B cell (primary cell): ENCODE measurements at regions not wholly inside any gene's neighbourhood (a gene's known extent, or its start where the extent isn't known, plus 50 kb on each side); places are given as distances from the start of the nearest gene placed in this dataset.

Source experiments
- ATAC-seq: fragments of 200-7000 bp; cut with Tn5 transposase; one replicate; pipeline ENCODE4 v1.10.0; 2021; ENCODE audit warnings: low read depth, mild to moderate bottlenecking, moderate number of reproducible peaks, moderate library complexity
- CTCF ChIA-PET: fragments of 350-600 bp; sonication (Branson Sonifier 250); formaldehyde crosslinking; loops from one replicate; lab custom pipeline; 2021; ENCODE audit warnings: antibody characterized with exemption, inconsistent platforms; lab: Charles Lee
- POLR2A ChIA-PET: fragments of 350-600 bp; sonication (Branson Sonifier 250); formaldehyde crosslinking; loops from one replicate; lab custom pipeline; 2021; ENCODE audit warnings: antibody characterized with exemption; lab: Charles Lee
- DNase-seq: peaks from one replicate; pipeline ENCODE4 v3.0.0; 2013
- H2AFZ ChIP-seq: 2 replicates; pipeline ENCODE4 v1.6.1; 2012; ENCODE audit warnings: mild to moderate bottlenecking, low read depth, low read length; ENCODE audit not compliant: insufficient read depth, poor library complexity, severe bottlenecking
- H3K27ac ChIP-seq, 2 donors: 1 replicate in 1 of 2; 2 replicates in 1 of 2; pipeline ENCODE4 v1.5.1; 2012 to 2013; ENCODE audit warnings: low read length in 2 of 2, mild to moderate bottlenecking in 2 of 2, moderate library complexity in 1 of 2
- H3K27me3 ChIP-seq, 4 experiments: fragments of 200-600 bp in 1 of 4; sonication (generic) in 1 of 4; replicated peaks in 1 of 4; 1 replicate in 2 of 4; 2 replicates in 2 of 4; pipeline versions ENCODE4 v1.6.1 to v1.7.0; 2013 to 2016; ENCODE audit warnings: low read length in 3 of 4, mild to moderate bottlenecking in 2 of 4, mixed read lengths in 1 of 4, moderate library complexity in 1 of 4; ENCODE audit not compliant: insufficient read depth in 4 of 4, control insufficient read depth in 3 of 4; ENCODE audit errors: control extremely low read depth in 1 of 4
- H3K36me3 ChIP-seq, 2 experiments: replicated peaks in 1 of 2; 1 replicate in 1 of 2; 2 replicates in 1 of 2; pipeline versions ENCODE4 v1.6.1 to v1.7.1; 2013; ENCODE audit warnings: low read length in 1 of 2; ENCODE audit not compliant: insufficient read depth in 2 of 2, control insufficient read depth in 1 of 2; ENCODE audit errors: control extremely low read depth in 1 of 2, extremely low read depth in 1 of 2
- H3K4me1 ChIP-seq, 2 donors: fragments of 200-600 bp in 1 of 2; sonication (generic) in 1 of 2; 1 replicate in 1 of 2; 2 replicates in 1 of 2; pipeline versions ENCODE4 v1.5.1 to v1.6.1; 2013 to 2017; ENCODE audit warnings: low read length in 2 of 2; ENCODE audit not compliant: control insufficient read depth in 2 of 2, insufficient read depth in 2 of 2
- H3K4me2 ChIP-seq: replicated peaks from 2 replicates; pipeline ENCODE3; 2012; ENCODE audit warnings: mild to moderate bottlenecking, low read depth, low read length; ENCODE audit not compliant: poor library complexity, severe bottlenecking
- H3K4me3 ChIP-seq, 5 experiments: fragments of 200-600 bp in 1 of 5; sonication (generic) in 1 of 5; 1 replicate in 3 of 5; 2 replicates in 2 of 5; pipeline versions ENCODE4 v1.5.1 to v1.7.0; 2011 to 2016; ENCODE audit warnings: low read length in 4 of 5, mild to moderate bottlenecking in 4 of 5, low read depth in 2 of 5, control low read depth in 1 of 5, moderate library complexity in 1 of 5; ENCODE audit not compliant: insufficient read depth in 1 of 5; ENCODE audit errors: control extremely low read depth in 1 of 5, extremely low read depth in 1 of 5
- H3K79me2 ChIP-seq: fragments of 200-600 bp; sonication (generic); one replicate; pipeline ENCODE4 v1.6.0; 2016; ENCODE audit warnings: low read length; ENCODE audit not compliant: control insufficient read depth, insufficient read depth
- H3K9ac ChIP-seq: fragments of 200-600 bp; sonication (generic); 2 replicates; pipeline ENCODE4 v1.6.1; 2017; ENCODE audit warnings: mild to moderate bottlenecking, low read length, moderate library complexity
- H3K9me3 ChIP-seq, 3 donors: one replicate each; pipeline versions ENCODE4 v1.6.1 to v1.7.1; 2013; ENCODE audit warnings: low read length in 2 of 3; ENCODE audit not compliant: control insufficient read depth in 2 of 3, insufficient read depth in 1 of 3; ENCODE audit errors: control extremely low read depth in 1 of 3
- H4K20me1 ChIP-seq: 2 replicates; pipeline ENCODE4 v1.6.0; 2012; ENCODE audit warnings: mild to moderate bottlenecking, low read length; ENCODE audit not compliant: insufficient read depth, control insufficient read depth, poor library complexity, severe bottlenecking
- H3K27ac Mint-ChIP-seq: one replicate; pipeline ENCODE4 v1.8.0; 2021; ENCODE audit warnings: mixed read lengths
- H3K27me3 Mint-ChIP-seq: one replicate; pipeline ENCODE4 v1.8.0; 2021; ENCODE audit warnings: mixed read lengths
- H3K4me1 Mint-ChIP-seq: one replicate; pipeline ENCODE4 v1.8.0; 2021; ENCODE audit warnings: mixed read lengths
- H3K4me3 Mint-ChIP-seq: one replicate; pipeline ENCODE4 v1.8.0; 2021; ENCODE audit warnings: mixed read lengths
- H3K9me3 Mint-ChIP-seq: one replicate; pipeline ENCODE4 v1.8.0; 2022; ENCODE audit warnings: mixed read lengths; ENCODE audit not compliant: insufficient read depth
- CTCF ChIP-seq: fragments of 200-600 bp; IDR thresholded peaks from one replicate; pipeline ENCODE4 v1.8.0; 2022; ENCODE audit warnings: antibody characterized with exemption, mild to moderate bottlenecking
- EZH2 ChIP-seq: IDR thresholded peaks from 2 replicates; pipeline ENCODE4 v1.6.1; 2012; ENCODE audit warnings: borderline replicate concordance, low read depth, mild to moderate bottlenecking, moderate library complexity, low read length; ENCODE audit not compliant: insufficient read depth, poor library complexity, severe bottlenecking
- WGBS: methylation state at CpG from one replicate; pipeline ENCODE4 v1.1.5; 2013; ENCODE audit warnings: missing lambda C conversion rate; ENCODE audit not compliant: insufficient coverage; 5-methylcytosine and 5-hydroxymethylcytosine counted together
- intact Hi-C: fragments of 100-400 bp; cut with micrococcal nuclease; formaldehyde crosslinking; loops from one replicate; pipeline ENCODE4 v1.10.0; 2022

- Histone ChIP-seq H3K79me2 (no peaks in the 10 kb centered on the region), H3K4me2 (no peak overlapping the region), H3K4me3 (no peak overlapping the region), H4K20me1 (no peaks in the 10 kb centered on the region), H3K4me1 (no peaks in the 10 kb centered on the region), H3K36me3 (no peaks in the 10 kb centered on the region), H2AFZ (no peak overlapping the region), H3K9me3 (peaks cover 0 to 3% (median 1%) of the 10 kb centered on the region in 3 donors), H3K9ac (no peak overlapping the region), H3K27ac (no peak overlapping the region), H3K27me3 (no peaks in the 10 kb centered on the region)
- POLR2A ChIA-PET, result no interaction called here
- no peak for TF ChIP-seq EZH2
- TF ChIP-seq CTCF, result no peak
- Mint-ChIP-seq H3K27me3 (no peaks in the 10 kb centered on the region), H3K27ac (no peak overlapping the region), H3K9me3 (no peaks in the 10 kb centered on the region), H3K4me1 (no peaks in the 10 kb centered on the region), H3K4me3 (no peak overlapping the region)
- no peak for DNase-seq
- intact Hi-C loops, result no loop called here
- ATAC-seq, result no peak
- CTCF ChIA-PET, result no interaction called here
- WGBS, result no CpG with 5 or more reads among the region's 1 CpG
These were observed 797.0 kb upstream of the CHAC2 start for GRCh38 chr2:52970642-52971041.

DNA sequence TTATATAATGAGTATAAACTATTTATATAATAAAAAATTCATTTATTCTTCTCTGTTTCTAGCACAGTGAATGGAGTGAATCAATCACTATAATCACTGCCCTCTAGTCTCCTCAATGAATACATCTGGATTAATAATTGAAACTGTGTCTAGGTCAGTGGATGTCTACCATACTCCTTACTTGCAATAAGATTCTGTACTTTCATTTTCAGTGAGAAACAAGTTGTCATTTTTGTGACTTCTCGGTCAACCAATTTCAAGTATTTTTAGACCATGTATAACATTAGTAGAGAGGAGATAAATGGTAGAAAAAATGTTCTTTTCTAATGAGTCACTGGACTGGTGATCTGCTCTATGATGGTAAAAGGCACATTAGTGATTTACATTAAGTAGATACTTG is 799.6 kb upstream of the CHAC2 start:
- H3K9me3 ChIP-seq, result peaks cover 0 to 6% (median 1%) of the 10 kb centered on the region in 3 donors
- no peaks in the 10 kb centered on the region for H3K4me1 ChIP-seq
- no peak overlapping the region for H3K9ac ChIP-seq
- DNase-seq (no peak), ATAC-seq (no peak)
- H3K27ac Mint-ChIP-seq, result no peak overlapping the region
- no peak overlapping the region for H3K4me2 ChIP-seq
- TF ChIP-seq EZH2 (no peak), CTCF (no peak)
- no peaks in the 10 kb centered on the region for H4K20me1 ChIP-seq
- no peak overlapping the region for H2AFZ ChIP-seq
- H3K9me3 Mint-ChIP-seq, result no peaks in the 10 kb centered on the region
- H3K4me3 ChIP-seq, result no peak overlapping the region
- H3K4me3 Mint-ChIP-seq, result no peak overlapping the region
- H3K27me3 ChIP-seq, result no peaks in the 10 kb centered on the region
- H3K4me1 Mint-ChIP-seq, result no peaks in the 10 kb centered on the region
- intact Hi-C loops, result no loop called here
- no CpG with 5 or more reads among the region's 1 CpG for WGBS
- no peaks in the 10 kb centered on the region for H3K27me3 Mint-ChIP-seq
- CTCF ChIA-PET, result no interaction called here
- H3K79me2 ChIP-seq, result no peaks in the 10 kb centered on the region
- POLR2A ChIA-PET, result no interaction called here
- H3K27ac ChIP-seq, result no peak overlapping the region
- H3K36me3 ChIP-seq, result no peaks in the 10 kb centered on the region
